ENCODE measurements at regions not wholly inside any gene's neighbourhood (a gene's known extent, or its start where the extent isn't known, plus 50 kb on each side); places are given as distances from the start of the nearest gene placed in this dataset.

GRCh38 chr19:28519218-28519779 is 693.7 kb downstream of the UQCRFS1 start:
- H3K4me3 ChIP-seq, result no peak overlapping the region

GRCh38 chr19:28516415-28516872 is 696.5 kb downstream of the UQCRFS1 start:
- Histone ChIP-seq H3K36me3 (no peaks in the 10 kb centered on the region), H3K4me1 (no peaks in the 10 kb centered on the region), H3K27me3 (no peaks in the 10 kb centered on the region), H3K9me3 (no peaks in the 10 kb centered on the region), H3K4me3 (no peak overlapping the region), H3K27ac (no peak overlapping the region)
- DNase-seq (no peak), ATAC-seq (no peak)
- intact Hi-C loops (cut with DNase I), result no loop called here
- no peak for TF ChIP-seq CTCF (IDR thresholded peaks at IDR 0.05)

More at GRCh38 chr19:28519218-28519779, 693.7 kb downstream of the UQCRFS1 start:
- TF ChIP-seq CTCF (IDR thresholded peaks at IDR 0.05), result no peak
- no peaks in the 10 kb centered on the region for H3K27me3 ChIP-seq
- no peak for ATAC-seq
- no peak overlapping the region for H3K27ac ChIP-seq
- H3K4me1 ChIP-seq, result no peaks in the 10 kb centered on the region
- DNase-seq, result no peak
- intact Hi-C loops (cut with DNase I), result no loop called here
- no peaks in the 10 kb centered on the region for H3K36me3 ChIP-seq
- no peaks in the 10 kb centered on the region for H3K9me3 ChIP-seq

DNA sequence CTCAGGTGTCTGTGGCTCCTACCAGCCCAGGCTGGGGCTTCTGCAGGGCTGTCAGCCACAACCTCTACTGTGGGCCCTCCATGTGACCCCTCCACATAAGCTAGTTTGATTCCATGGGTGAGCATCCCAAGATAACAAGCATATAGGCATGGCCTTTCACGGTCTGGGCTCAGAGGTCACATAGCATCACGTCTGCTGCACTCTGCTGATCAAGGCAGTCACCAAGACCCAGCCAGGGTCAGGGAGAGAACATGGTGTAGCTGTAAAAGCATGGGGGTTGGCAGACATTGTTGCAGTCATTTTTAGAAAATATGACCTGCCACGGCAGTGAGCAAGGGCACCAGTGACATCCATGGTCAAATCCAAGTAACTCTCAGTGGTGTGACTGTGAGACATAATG is 698.8 kb downstream of the UQCRFS1 start:
- no peak for DNase-seq
- Histone ChIP-seq H3K4me3 (no peak overlapping the region), H3K36me3 (no peaks in the 10 kb centered on the region), H3K4me1 (no peaks in the 10 kb centered on the region), H3K9me3 (no peaks in the 10 kb centered on the region), H3K27ac (no peak overlapping the region), H3K27me3 (no peaks in the 10 kb centered on the region)
- ATAC-seq, result no peak
- TF ChIP-seq CTCF (IDR thresholded peaks at IDR 0.05), result no peak
- intact Hi-C loops (cut with DNase I), result no loop called here

DNA sequence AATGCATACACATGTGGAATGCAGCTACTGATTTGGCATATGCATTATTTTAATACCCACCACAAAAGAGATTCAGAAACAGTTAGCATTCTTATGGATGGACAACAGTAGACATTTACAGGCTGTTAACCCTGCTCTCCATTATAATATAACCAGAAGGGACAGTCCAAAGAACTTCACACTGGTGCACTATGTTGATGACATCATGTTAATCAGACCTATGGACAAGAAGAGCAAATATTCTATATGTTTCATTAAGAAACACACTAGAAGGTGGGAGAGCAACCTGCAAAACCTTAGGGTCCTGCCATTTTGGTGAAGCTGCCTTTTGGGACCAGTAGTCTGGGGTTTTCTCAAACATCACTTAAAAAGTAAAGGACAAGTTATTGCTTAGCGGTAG is 701.3 kb downstream of the UQCRFS1 start:
- Histone ChIP-seq H3K4me3 (no peak overlapping the region), H3K4me1 (no peaks in the 10 kb centered on the region), H3K36me3 (no peaks in the 10 kb centered on the region), H3K27me3 (no peaks in the 10 kb centered on the region), H3K27ac (no peak overlapping the region), H3K9me3 (no peaks in the 10 kb centered on the region)
- no peak for TF ChIP-seq CTCF (IDR thresholded peaks at IDR 0.05)
- intact Hi-C loops (cut with DNase I), result no loop called here
- ATAC-seq (no peak), DNase-seq (no peak)

DNA sequence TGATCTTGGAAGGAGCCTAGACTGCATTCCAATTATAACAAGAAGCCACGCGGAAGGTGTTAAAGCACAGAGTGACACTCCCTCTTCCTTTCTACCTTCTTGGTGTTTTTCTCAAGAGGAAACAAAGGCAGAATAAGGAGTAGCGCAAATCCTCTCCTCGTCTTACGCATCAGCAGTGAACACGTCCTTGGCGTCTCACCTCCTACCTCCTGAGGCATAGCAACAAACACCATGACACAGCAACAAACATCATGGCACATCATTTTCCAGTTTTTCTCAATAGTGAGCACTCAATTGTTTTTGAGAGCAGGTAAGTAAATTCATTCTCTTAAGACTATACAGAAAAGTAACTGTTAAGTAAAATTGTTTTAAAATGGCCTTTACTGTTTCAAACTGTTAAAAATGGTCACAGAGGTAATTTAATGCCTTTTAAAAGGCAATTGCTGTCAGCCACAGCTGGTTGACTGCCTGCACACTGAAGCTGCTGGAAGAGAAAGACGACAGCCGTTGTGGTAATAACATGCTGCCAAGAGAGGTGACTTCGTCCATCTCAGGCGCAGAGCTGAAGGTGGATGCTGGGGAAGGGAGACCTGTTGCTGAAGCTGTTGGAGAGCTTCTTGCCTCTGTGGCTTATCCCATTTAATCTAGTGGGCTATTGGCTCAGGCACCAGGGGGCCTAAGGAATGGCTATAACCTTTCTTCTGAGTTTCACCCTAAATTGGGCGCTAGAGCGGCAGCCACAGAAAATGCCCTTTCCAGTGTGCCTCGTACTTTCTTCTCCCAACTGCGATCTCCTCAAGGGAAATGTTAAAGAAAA is 703.7 kb downstream of the UQCRFS1 start:
- ATAC-seq (no peak), DNase-seq (no peak)
- no peaks in the 10 kb centered on the region for H3K27me3 ChIP-seq
- H3K36me3 ChIP-seq, result no peaks in the 10 kb centered on the region
- no peak for TF ChIP-seq CTCF (IDR thresholded peaks at IDR 0.05)
- H3K27ac ChIP-seq, result no peak overlapping the region
- H3K9me3 ChIP-seq, result no peaks in the 10 kb centered on the region
- no peak overlapping the region for H3K4me3 ChIP-seq
- intact Hi-C loops (cut with DNase I), result no loop called here
- H3K4me1 ChIP-seq, result peaks cover 0 to 3% of the 10 kb centered on the region in 2 donors

All from left lung (tissue), 4 donors.